K562 (cell line): ENCODE measurements at regions not wholly inside any gene's neighbourhood (a gene's known extent, or its start where the extent isn't known, plus 50 kb on each side); places are given as distances from the start of the nearest gene placed in this dataset.

ENCODE experiments used
- ATAC-seq: fragments of 200-7000 bp; cut with Tn5 transposase; 3 replicates; pipeline ENCODE4 v1.9.1; 2020; ENCODE audit warnings: moderate library complexity
- BruUV-seq: library from RNA; stranded (reverse); fragments of 400-500 nt; replicated peaks from 2 replicates; lab custom pipeline; 2021; lab: Mats Ljungman, UMichigan
- CTCF ChIA-PET: fragments of 300-600 bp; formaldehyde crosslinking; extraction: SDS; loops from one replicate; lab custom pipeline; 2021; ENCODE audit warnings: low intra/inter-chr PET ratio; lab: Yijun Ruan, JAX
- POLR2A ChIA-PET: fragments of 300-600, 350-650 bp; sonication (Branson Sonifier 250); formaldehyde crosslinking; extraction: SDS; loops from one replicate; lab custom pipeline; 2021; ENCODE audit warnings: antibody characterized with exemption, inconsistent platforms; lab: Yijun Ruan, JAX
- DNase-seq, 4 experiments: peaks; one replicate each; pipeline versions ENCODE4 v3.0.0 to v3.0.0-alpha.2; 2011 to 2018; ENCODE audit warnings: low spot score in 3 of 4, mixed read lengths in 3 of 4; ENCODE audit errors: extremely low read depth in 1 of 4
- FAIRE-seq: peaks from 2 replicates; lab custom pipeline; 2011; peaks lifted over from hg19 to GRCh38; lab: Jason Lieb, UNC
- H2AFZ ChIP-seq: 2 replicates; pipeline ENCODE4 v1.6.0; 2011; ENCODE audit warnings: low read depth, low read length, control low read depth, inconsistent platforms
- H3K27ac ChIP-seq: fragments of 200-600 bp; 3 replicates; pipeline ENCODE4 v1.8.0; 2011; ENCODE audit warnings: low read depth, mild to moderate bottlenecking, control low read depth, inconsistent platforms, low read length, moderate library complexity, mixed read lengths; ENCODE audit errors: extremely low read depth
- H3K27me3 ChIP-seq, 2 experiments: fragments of 300-600 bp in 1 of 2; 2 replicates in 1 of 2; 3 replicates in 1 of 2; pipeline versions ENCODE4 v1.6.0 to v1.8.0; 2011; ENCODE audit warnings: inconsistent platforms in 2 of 2, low read length in 2 of 2, mild to moderate bottlenecking in 1 of 2, mixed read lengths in 1 of 2, moderate library complexity in 1 of 2; ENCODE audit not compliant: control insufficient read depth in 2 of 2, insufficient read depth in 2 of 2
- H3K36me3 ChIP-seq: fragments of 300-600 bp; 3 replicates; pipeline ENCODE4 v1.8.0; 2011; ENCODE audit warnings: mild to moderate bottlenecking, low read length, inconsistent platforms; ENCODE audit not compliant: control insufficient read depth, insufficient read depth
- H3K4me1 ChIP-seq, 2 experiments: fragments of 200-600 bp in 1 of 2; replicated peaks in 1 of 2; 2 replicates in 1 of 2; 3 replicates in 1 of 2; pipeline versions ENCODE4 v1.5.1 to v1.8.0; 2011; ENCODE audit warnings: inconsistent platforms in 2 of 2, low read length in 2 of 2, mild to moderate bottlenecking in 1 of 2, mixed read lengths in 1 of 2, moderate library complexity in 1 of 2; ENCODE audit not compliant: control insufficient read depth in 2 of 2, insufficient read depth in 2 of 2
- H3K4me2 ChIP-seq: 2 replicates; pipeline ENCODE4 v1.6.1; 2011; ENCODE audit warnings: low read length, control low read depth, inconsistent platforms, mixed read lengths; ENCODE audit not compliant: insufficient read depth
- H3K4me3 ChIP-seq: fragments of 200-600 bp; sonication (generic), shearing (Covaris generic); 2 replicates; pipeline ENCODE4 v1.5.1; 2016; ENCODE audit warnings: control low read depth, inconsistent platforms
- H3K79me2 ChIP-seq: fragments of 200-600 bp; 3 replicates; pipeline ENCODE4 v1.8.0; 2011; ENCODE audit warnings: low read length, inconsistent platforms; ENCODE audit not compliant: control insufficient read depth, insufficient read depth
- H3K9ac ChIP-seq, 2 experiments: 2 replicates each; pipeline versions ENCODE4 v1.6.0 to v1.6.1; 2011; ENCODE audit warnings: low read depth in 2 of 2, low read length in 2 of 2, control low read depth in 1 of 2, inconsistent platforms in 1 of 2, mild to moderate bottlenecking in 1 of 2, mixed read lengths in 1 of 2; ENCODE audit not compliant: insufficient read depth in 1 of 2
- H3K9me1 ChIP-seq: one replicate; pipeline ENCODE4 v1.6.0; 2011; ENCODE audit warnings: inconsistent platforms, mild to moderate bottlenecking, low read length, moderate library complexity; ENCODE audit not compliant: control insufficient read depth, insufficient read depth
- H3K9me3 ChIP-seq: replicated peaks from 2 replicates; pipeline ENCODE4 v1.5.1; 2011; ENCODE audit warnings: low read depth, low read length, inconsistent platforms; ENCODE audit not compliant: control insufficient read depth, insufficient read depth
- H4K20me1 ChIP-seq: replicated peaks from 2 replicates; pipeline ENCODE4 v1.6.1; 2011; ENCODE audit warnings: low read length, inconsistent platforms, mixed read lengths; ENCODE audit not compliant: control insufficient read depth, insufficient read depth
- BCOR ChIP-seq: fragments of 450-650 bp; IDR thresholded peaks from 2 replicates; pipeline ENCODE4 v1.6.1; 2016
- BRD4 ChIP-seq: fragments of 200-600 bp; sonication (generic); IDR thresholded peaks from 2 replicates; pipeline ENCODE4 v1.6.1; 2017; ENCODE audit warnings: inconsistent platforms
- ELF2 ChIP-seq: fragments of 250-450 bp; sonication (Bioruptor Pico); IDR thresholded peaks from 2 replicates; pipeline ENCODE4 v1.5.0; 2021; ENCODE audit warnings: mild to moderate bottlenecking
- FOXA3 ChIP-seq, 2 experiments: fragments of 450-650 bp in 1 of 2; sonication (generic) in 1 of 2; formaldehyde crosslinking; IDR thresholded peaks in 1 of 2; conservative IDR thresholded peaks in 1 of 2; 2 replicates each; pipeline versions ENCODE4 v1.4.0 to v1.8.0; 2020 to 2022; ENCODE audit warnings: mild to moderate bottlenecking in 2 of 2, missing genetic modification reagents in 1 of 2
- KDM1A ChIP-seq, 2 experiments: fragments of 450-650 bp; IDR thresholded peaks; 2 replicates each; pipeline ENCODE4 v1.6.1; 2016; ENCODE audit warnings: mild to moderate bottlenecking in 2 of 2
- RBBP5 ChIP-seq: fragments of 200-600 bp; sonication (generic); IDR thresholded peaks from 2 replicates; pipeline ENCODE4 v1.6.1; 2012; ENCODE audit warnings: borderline replicate concordance, mild to moderate bottlenecking, low read length, control low read depth, inconsistent platforms; ENCODE audit not compliant: insufficient read depth, poor library complexity, severe bottlenecking
- RUNX1 ChIP-seq: sonication (generic); IDR thresholded peaks from 2 replicates; pipeline ENCODE4 v1.6.1; 2016; ENCODE audit warnings: antibody characterized with exemption, low read depth
- in situ Hi-C: fragments of 300-500 bp; cut with MboI; formaldehyde crosslinking; loops from 4 replicates; pipeline ENCODE4 v1.15.0; 2018; ENCODE audit warnings: inconsistent platforms, mixed read lengths
- intact Hi-C: fragments of 100-400 bp; cut with micrococcal nuclease; formaldehyde crosslinking; loops from 2 replicates; pipeline ENCODE4 v1.14.2; 2022
- TF ChIP-seq, protein P1 (sequence below): sonication (generic); formaldehyde crosslinking; IDR thresholded peaks from 2 replicates; pipeline ENCODE4 v1.8.1; 2022; ENCODE audit warnings: missing genetic modification reagents
- TF ChIP-seq, protein P2 (sequence below): fragments of 250-450 bp; sonication (Bioruptor Pico); IDR thresholded peaks from 2 replicates; pipeline ENCODE4 v1.8.0; 2021; ENCODE audit warnings: moderate library complexity, mild to moderate bottlenecking, inconsistent platforms
- TF ChIP-seq, protein P3 (sequence below), 2 experiments: fragments of 250-450 bp in 1 of 2; fragments of 450-650 bp in 1 of 2; sonication (Bioruptor Pico) in 1 of 2; IDR thresholded peaks; 2 replicates each; pipeline versions ENCODE4 v1.6.1 to v1.8.0; 2016 to 2021; ENCODE audit warnings: mild to moderate bottlenecking in 2 of 2, moderate library complexity in 2 of 2, missing compliant biosample characterization in 1 of 2, missing genetic modification characterization in 1 of 2
- TF ChIP-seq, protein P4 (sequence below): sonication (generic); formaldehyde crosslinking; IDR thresholded peaks from 2 replicates; pipeline ENCODE4 v1.8.0; 2022; ENCODE audit warnings: missing genetic modification reagents, mild to moderate bottlenecking, moderate library complexity, borderline replicate concordance
- TF ChIP-seq, protein P5 (sequence below): sonication (generic); formaldehyde crosslinking; IDR thresholded peaks from 2 replicates; pipeline ENCODE4 v1.8.1; 2023; ENCODE audit warnings: mild to moderate bottlenecking, missing genetic modification reagents
- TF ChIP-seq, protein P6 (sequence below): fragments of 250-450 bp; sonication (Bioruptor Pico); IDR thresholded peaks from 2 replicates; pipeline ENCODE4 v1.4.0; 2020; ENCODE audit warnings: mild to moderate bottlenecking, moderate library complexity

DNA sequence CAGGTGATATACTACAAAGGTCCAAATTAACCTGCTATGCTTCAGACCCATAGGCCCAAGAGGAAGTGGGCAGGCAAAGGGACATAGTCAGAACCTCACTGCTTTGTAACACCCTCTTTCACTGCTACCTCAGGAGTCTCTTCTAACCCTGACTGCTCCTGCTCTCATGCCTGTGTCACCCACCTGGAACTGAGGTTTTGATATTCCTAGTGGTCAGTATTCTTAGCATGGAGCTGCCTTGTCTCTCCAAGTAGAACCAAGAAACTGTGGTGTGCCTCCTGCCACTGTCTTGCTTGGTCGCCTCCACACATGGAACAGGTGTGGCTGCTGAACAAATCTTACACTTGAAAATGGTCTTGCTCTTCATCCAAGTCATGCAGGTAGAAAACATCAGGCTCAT is 677.5 kb downstream of the XPNPEP1 start (continued):
- TF ChIP-seq, protein P1, sequence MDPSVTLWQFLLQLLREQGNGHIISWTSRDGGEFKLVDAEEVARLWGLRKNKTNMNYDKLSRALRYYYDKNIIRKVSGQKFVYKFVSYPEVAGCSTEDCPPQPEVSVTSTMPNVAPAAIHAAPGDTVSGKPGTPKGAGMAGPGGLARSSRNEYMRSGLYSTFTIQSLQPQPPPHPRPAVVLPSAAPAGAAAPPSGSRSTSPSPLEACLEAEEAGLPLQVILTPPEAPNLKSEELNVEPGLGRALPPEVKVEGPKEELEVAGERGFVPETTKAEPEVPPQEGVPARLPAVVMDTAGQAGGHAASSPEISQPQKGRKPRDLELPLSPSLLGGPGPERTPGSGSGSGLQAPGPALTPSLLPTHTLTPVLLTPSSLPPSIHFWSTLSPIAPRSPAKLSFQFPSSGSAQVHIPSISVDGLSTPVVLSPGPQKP, result no peak
- TF ChIP-seq, protein P2, sequence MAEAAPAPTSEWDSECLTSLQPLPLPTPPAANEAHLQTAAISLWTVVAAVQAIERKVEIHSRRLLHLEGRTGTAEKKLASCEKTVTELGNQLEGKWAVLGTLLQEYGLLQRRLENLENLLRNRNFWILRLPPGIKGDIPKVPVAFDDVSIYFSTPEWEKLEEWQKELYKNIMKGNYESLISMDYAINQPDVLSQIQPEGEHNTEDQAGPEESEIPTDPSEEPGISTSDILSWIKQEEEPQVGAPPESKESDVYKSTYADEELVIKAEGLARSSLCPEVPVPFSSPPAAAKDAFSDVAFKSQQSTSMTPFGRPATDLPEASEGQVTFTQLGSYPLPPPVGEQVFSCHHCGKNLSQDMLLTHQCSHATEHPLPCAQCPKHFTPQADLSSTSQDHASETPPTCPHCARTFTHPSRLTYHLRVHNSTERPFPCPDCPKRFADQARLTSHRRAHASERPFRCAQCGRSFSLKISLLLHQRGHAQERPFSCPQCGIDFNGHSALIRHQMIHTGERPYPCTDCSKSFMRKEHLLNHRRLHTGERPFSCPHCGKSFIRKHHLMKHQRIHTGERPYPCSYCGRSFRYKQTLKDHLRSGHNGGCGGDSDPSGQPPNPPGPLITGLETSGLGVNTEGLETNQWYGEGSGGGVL (CRISPR knock-in tag), result no peak
- no peak for TF ChIP-seq RUNX1
- no peak for TF ChIP-seq ELF2 (CRISPR knock-in tag)

DNA sequence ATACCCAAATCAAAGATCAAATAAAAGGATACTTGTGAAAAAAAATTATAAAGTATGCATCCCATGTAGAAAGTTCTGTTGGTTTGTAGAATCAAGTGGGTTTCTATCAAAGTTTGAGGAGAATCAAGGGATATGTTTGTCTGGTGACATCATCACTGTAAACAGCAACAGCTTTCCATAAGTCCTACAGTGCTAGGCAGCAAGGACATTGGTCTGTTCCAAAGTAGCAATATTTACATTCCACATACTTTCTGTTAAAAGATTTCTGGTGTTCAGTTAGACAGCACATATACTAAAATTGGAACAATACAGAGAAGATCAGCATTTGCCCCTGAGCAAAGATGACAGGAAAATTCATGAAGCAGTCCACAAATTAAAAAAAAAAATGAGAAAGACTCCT is 683.9 kb downstream of the XPNPEP1 start:
- no peaks in the 10 kb centered on the region for H3K79me2 ChIP-seq
- CTCF ChIA-PET, result no interaction called here
- H3K36me3 ChIP-seq, result no peaks in the 10 kb centered on the region
- in situ Hi-C loops, result no loop called here
- H3K9me1 ChIP-seq, result no peaks in the 10 kb centered on the region
- intact Hi-C loops, result no loop called here
- FAIRE-seq (no peak), ATAC-seq (no peak), DNase-seq (no peak)
- H3K4me1 ChIP-seq, result no peaks in the 10 kb centered on the region
- no peak overlapping the region for H3K4me2 ChIP-seq
- no peak overlapping the region for H3K4me3 ChIP-seq
- no TSS peak for BruUV-seq
- no peaks in the 10 kb centered on the region for H3K27me3 ChIP-seq
- H3K9ac ChIP-seq, result no peak overlapping the region
- POLR2A ChIA-PET, result interaction anchor here (0.5 kb wide), 1 partner anchor 380 kb away, joined by 5 read pairs; no protein-coding TSS in a partner anchor
- H3K9me3 ChIP-seq, result no peaks in the 10 kb centered on the region
- no peak overlapping the region for H3K27ac ChIP-seq
- H2AFZ ChIP-seq, result no peak overlapping the region
- H4K20me1 ChIP-seq, result no peaks in the 10 kb centered on the region
- TF ChIP-seq, protein P3, sequence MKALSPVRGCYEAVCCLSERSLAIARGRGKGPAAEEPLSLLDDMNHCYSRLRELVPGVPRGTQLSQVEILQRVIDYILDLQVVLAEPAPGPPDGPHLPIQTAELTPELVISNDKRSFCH (CRISPR knock-in tag; IDR thresholded peaks at IDR 0.05), result no peak
- TF ChIP-seq, protein P3 (tag; IDR thresholded peaks at IDR 0.05), result no peak
- no peak for TF ChIP-seq BRD4
- TF ChIP-seq, protein P4, sequence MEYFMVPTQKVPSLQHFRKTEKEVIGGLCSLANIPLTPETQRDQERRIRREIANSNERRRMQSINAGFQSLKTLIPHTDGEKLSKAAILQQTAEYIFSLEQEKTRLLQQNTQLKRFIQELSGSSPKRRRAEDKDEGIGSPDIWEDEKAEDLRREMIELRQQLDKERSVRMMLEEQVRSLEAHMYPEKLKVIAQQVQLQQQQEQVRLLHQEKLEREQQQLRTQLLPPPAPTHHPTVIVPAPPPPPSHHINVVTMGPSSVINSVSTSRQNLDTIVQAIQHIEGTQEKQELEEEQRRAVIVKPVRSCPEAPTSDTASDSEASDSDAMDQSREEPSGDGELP (CRISPR knock-in tag), result no peak
- TF ChIP-seq, protein P5, sequence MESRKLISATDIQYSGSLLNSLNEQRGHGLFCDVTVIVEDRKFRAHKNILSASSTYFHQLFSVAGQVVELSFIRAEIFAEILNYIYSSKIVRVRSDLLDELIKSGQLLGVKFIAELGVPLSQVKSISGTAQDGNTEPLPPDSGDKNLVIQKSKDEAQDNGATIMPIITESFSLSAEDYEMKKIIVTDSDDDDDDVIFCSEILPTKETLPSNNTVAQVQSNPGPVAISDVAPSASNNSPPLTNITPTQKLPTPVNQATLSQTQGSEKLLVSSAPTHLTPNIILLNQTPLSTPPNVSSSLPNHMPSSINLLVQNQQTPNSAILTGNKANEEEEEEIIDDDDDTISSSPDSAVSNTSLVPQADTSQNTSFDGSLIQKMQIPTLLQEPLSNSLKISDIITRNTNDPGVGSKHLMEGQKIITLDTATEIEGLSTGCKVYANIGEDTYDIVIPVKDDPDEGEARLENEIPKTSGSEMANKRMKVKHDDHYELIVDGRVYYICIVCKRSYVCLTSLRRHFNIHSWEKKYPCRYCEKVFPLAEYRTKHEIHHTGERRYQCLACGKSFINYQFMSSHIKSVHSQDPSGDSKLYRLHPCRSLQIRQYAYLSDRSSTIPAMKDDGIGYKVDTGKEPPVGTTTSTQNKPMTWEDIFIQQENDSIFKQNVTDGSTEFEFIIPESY (CRISPR knock-in tag), result no peak
- TF ChIP-seq FOXA3 (CRISPR knock-in tag; conservative IDR thresholded peaks at IDR 0.05 in 1 of 2, IDR thresholded peaks at IDR 0.05 in 1 of 2), result no peak
- TF ChIP-seq, protein P6, sequence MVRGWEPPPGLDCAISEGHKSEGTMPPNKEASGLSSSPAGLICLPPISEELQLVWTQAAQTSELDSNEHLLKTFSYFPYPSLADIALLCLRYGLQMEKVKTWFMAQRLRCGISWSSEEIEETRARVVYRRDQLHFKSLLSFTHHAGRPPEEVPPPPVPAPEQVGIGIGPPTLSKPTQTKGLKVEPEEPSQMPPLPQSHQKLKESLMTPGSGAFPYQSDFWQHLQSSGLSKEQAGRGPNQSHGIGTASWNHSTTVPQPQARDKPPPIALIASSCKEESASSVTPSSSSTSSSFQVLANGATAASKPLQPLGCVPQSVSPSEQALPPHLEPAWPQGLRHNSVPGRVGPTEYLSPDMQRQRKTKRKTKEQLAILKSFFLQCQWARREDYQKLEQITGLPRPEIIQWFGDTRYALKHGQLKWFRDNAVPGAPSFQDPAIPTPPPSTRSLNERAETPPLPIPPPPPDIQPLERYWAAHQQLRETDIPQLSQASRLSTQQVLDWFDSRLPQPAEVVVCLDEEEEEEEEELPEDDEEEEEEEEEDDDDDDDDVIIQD, result no peak
- no peak for TF ChIP-seq RBBP5
- no peak for TF ChIP-seq KDM1A (IDR thresholded peaks at IDR 0.05)
- TF ChIP-seq BCOR, result no peak
